Tibial nerve (tissue), 3 donors: ENCODE measurements at regions not wholly inside any gene's neighbourhood (a gene's known extent, or its start where the extent isn't known, plus 50 kb on each side); places are given as distances from the start of the nearest gene placed in this dataset.

ENCODE experiments used
- CTCF ChIP-seq, 5 experiments: fragments of 200-600 bp in 3 of 5; fragments of 450-650 bp in 2 of 5; sonication (generic) in 3 of 5; IDR thresholded peaks; one replicate each; pipeline ENCODE4 v1.5.1; 2016 to 2019; ENCODE audit warnings: antibody characterized with exemption in 5 of 5, mild to moderate bottlenecking in 3 of 5, moderate library complexity in 2 of 5
- POLR2A ChIP-seq, 2 donors: fragments of 450-650 bp; IDR thresholded peaks; one replicate each; pipeline ENCODE4 v1.6.1; 2017; ENCODE audit warnings: antibody characterized with exemption in 2 of 2, mild to moderate bottlenecking in 2 of 2, moderate library complexity in 2 of 2

- TF ChIP-seq CTCF (IDR thresholded peaks at IDR 0.05) (no peak), POLR2A (IDR thresholded peaks at IDR 0.05) (no peak)
Measured at GRCh38 chr9:105141146-105141975, 103.1 kb upstream of the SLC44A1 start.
